SJCRH30 (cell line): ENCODE measurements at regions not wholly inside any gene's neighbourhood (a gene's known extent, or its start where the extent isn't known, plus 50 kb on each side); places are given as distances from the start of the nearest gene placed in this dataset.
"Not testable (repeated sequence)": the region's sequence is repeated elsewhere in the genome, so short reads cannot be mapped to it uniquely, and the experiment has no call there.

Experiments used
- DNase-seq, 2 experiments: peaks; one replicate each; pipeline ENCODE4 v3.0.0-alpha.2; 2015 to 2020
- H3K27ac ChIP-seq: fragments of 250-450 bp; sonication (Bioruptor Pico); 2 replicates; pipeline ENCODE4 v1.5.1; 2020; ENCODE audit warnings: mild to moderate bottlenecking, moderate library complexity
- H3K27me3 ChIP-seq: fragments of 250-450 bp; sonication (Bioruptor Pico); 2 replicates; pipeline ENCODE4 v1.5.1; 2020; ENCODE audit warnings: mild to moderate bottlenecking, moderate library complexity
- H3K36me3 ChIP-seq: fragments of 250-450 bp; sonication (Bioruptor Pico); 2 replicates; pipeline ENCODE4 v1.5.1; 2020; ENCODE audit warnings: mild to moderate bottlenecking, moderate library complexity
- H3K4me1 ChIP-seq: fragments of 250-450 bp; sonication (Bioruptor Pico); 2 replicates; pipeline ENCODE4 v1.5.1; 2020; ENCODE audit warnings: mild to moderate bottlenecking, moderate library complexity
- H3K4me3 ChIP-seq: fragments of 250-450 bp; sonication (Bioruptor Pico); 2 replicates; pipeline ENCODE4 v1.5.1; 2020; ENCODE audit warnings: mild to moderate bottlenecking, moderate library complexity
- H3K9me3 ChIP-seq: fragments of 250-450 bp; sonication (Bioruptor Pico); replicated peaks from 2 replicates; pipeline ENCODE4 v1.5.1; 2020; ENCODE audit warnings: mild to moderate bottlenecking, moderate library complexity

DNA sequence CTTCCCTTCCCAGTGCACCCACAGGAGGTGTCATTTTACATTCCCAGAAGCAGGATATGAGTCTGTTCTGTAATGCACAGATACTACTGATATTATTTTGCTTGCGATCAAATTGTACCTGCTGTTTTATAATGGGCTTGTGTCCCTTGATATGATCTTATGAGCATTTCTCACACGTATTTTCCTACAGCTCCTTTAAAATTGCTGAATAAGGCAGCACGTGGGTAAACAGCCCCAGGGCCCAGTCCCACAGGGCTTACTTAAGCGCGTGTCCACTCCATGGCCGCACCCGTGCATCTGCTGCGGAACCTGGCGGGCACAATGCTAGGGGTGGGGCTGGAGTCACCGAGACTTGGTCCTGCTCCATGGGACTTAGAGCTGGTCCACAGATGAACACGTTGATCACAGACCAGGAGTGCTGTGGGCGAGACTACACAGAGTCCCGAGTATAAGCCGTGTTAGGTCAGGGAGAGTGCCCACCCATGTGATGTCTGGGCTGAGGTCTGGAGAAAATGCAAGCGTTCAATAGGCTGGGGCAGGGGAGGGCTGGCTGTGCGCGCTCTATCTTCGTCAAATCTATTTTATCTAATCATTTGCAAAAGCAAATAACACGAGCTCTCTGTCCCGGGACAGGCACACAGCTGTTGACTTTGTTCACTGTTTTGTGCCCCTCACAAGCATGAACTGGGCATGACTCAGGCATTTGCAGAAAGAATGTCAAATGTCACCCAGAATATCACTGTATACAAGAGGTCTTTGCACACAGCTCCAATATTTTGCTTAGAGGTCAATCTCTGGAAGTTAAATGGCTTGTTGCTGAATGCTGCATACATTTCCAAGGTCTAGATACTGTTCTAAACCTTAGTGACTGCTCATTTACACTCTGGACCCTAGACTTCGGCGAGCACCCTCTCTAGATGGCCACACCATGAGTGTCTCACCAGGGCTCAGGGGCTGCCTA is 119.3 kb downstream of the CRYAA start:
- H3K4me1 ChIP-seq, result peaks cover 35% of the 10 kb centered on the region
- peak overlapping the region; percentile 87 for H3K27ac ChIP-seq
- H3K27me3 ChIP-seq, result no peaks in the 10 kb centered on the region
- no peaks in the 10 kb centered on the region for H3K36me3 ChIP-seq
- peak overlapping the region; percentile 8 for H3K4me3 ChIP-seq
- peak; percentile 72 to 75 for DNase-seq
- 0 out of 2 replicates have a peak, but pooled peaks cover 6% of the 10 kb centered on the region for H3K9me3 ChIP-seq

DNA sequence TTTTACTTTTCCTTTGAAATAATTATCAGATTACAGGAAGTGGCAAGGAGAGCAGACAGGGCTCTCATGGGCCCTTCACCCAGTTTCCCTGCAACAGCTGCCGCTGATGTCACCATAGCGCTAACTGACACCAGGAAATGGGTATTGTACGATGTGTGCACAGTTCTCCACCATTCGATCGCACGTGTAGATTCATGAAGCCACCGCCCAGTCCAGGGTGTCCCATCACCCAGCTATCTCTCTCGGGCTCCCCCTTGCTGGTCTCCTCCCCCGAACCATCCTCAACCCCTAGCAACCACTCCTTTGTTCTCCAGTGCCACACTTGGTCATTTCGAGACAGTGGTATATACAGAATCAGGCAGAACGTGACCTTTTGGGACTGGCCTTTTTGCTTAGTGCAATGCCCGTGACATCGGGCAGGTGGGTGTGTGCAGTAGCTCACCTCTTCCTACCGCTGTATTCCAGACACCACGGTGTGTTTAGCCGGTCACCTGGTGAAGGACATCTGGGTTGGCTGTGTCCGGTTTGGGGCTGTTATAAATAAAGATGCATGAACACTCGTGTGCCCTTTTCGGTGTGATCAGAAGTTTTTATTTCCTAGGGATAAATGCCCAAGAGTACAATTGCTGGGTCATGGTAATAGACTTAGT is 118.4 kb downstream of the CRYAA start:
- Histone ChIP-seq H3K4me3 (peak overlapping the region; percentile 8; the same call in 1 of the 2 replicates), H3K36me3 (no peaks in the 10 kb centered on the region), H3K4me1 (peaks cover 35% of the 10 kb centered on the region), H3K27ac (peak overlapping the region; percentile 87), H3K9me3 (0 out of 2 replicates have a peak, but pooled peaks cover 6% of the 10 kb centered on the region), H3K27me3 (no peaks in the 10 kb centered on the region)
- DNase-seq, result peak; percentile 91 to 94

DNA sequence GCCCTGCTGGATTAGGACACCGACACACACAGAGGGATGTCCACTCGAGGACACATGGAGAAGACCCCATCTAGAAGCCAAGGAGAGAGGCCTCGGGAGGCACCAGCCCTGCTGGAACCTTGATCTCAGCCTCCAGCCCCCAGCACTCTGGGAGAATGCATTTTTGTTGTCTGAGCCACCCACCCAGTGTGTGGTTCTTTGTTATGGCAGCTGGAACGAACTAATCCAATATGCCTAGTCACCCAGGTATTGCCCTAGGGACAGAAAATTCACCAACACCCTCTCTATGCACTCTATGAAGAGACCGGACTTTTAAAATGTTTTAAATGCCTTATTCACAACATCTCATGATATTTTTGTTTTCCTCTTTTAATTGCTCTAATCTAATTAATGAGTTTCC is 117.4 kb downstream of the CRYAA start:
- H3K4me1 ChIP-seq, result peaks cover 35% of the 10 kb centered on the region
- H3K27me3 ChIP-seq, result no peaks in the 10 kb centered on the region
- peak overlapping the region; percentile 87 for H3K27ac ChIP-seq
- peak; percentile 39 to 56 for DNase-seq
- H3K36me3 ChIP-seq, result no peaks in the 10 kb centered on the region
- 0 out of 2 replicates have a peak, but pooled peaks cover 6% of the 10 kb centered on the region for H3K9me3 ChIP-seq
- no peak overlapping the region for H3K4me3 ChIP-seq

DNA sequence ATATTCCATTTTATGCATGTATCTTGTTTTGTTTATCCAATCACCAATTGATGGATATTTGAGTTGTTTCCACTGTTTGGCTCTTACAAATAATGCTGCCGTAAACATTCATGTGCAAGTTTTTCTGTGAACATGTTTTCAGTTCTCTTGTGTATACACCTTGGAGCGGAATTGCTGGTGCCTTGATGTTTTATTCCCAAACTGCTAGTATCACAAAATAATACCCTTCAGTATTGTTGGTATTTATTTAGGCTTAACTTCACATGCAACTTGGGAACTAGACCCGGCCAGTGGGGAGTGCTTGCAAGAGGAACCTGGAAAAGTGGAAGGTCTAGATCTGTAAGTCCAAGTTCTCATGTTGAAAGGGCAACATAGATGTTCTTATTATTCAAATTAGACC is 115.9 kb downstream of the CRYAA start:
- Histone ChIP-seq H3K4me3 (no peak overlapping the region), H3K27ac (no peak overlapping the region)

DNA sequence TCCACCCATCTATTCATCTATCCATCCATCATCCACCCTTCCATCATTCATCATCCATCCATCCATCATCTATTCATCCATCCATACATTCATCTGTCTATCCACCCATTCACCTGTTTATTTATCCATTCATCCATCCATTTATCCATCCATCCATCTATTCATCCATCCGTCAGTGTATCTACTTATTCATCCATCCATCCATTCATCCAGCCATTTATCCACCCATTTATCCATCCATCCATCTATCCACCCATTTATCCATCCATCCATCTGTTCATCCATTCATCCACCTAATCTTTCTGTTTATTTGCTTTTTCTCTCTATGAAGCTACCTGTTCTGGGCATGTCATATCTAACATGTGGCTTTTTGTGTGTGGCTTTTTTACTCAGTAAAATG is 115.4 kb downstream of the CRYAA start:
- Histone ChIP-seq H3K36me3 (no peaks in the 10 kb centered on the region), H3K4me3 (no peak overlapping the region), H3K4me1 (peaks cover 26% of the 10 kb centered on the region), H3K27ac (no peak overlapping the region), H3K9me3 (0 out of 2 replicates have a peak, but pooled peaks cover 6% of the 10 kb centered on the region), H3K27me3 (no peaks in the 10 kb centered on the region)
- no peak for DNase-seq

More for the DNA sequence above, 115.9 kb downstream of the CRYAA start:
- Histone ChIP-seq H3K9me3 (0 out of 2 replicates have a peak, but pooled peaks cover 6% of the 10 kb centered on the region), H3K36me3 (no peaks in the 10 kb centered on the region), H3K4me1 (peaks cover 26% of the 10 kb centered on the region), H3K27me3 (no peaks in the 10 kb centered on the region)
- DNase-seq, result no peak

DNA sequence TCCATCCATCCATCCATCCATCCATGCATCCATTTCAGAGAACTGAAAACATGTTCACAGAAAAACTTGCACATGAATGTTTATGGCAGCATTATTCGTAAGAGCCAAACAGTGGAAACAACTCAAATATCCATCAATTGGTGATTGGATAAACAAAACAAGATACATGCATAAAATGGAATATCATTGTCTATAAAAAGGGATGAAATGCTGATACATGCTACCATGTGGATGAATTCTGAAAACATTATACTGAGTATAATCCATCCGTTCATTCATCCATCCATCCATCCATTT is 115.1 kb downstream of the CRYAA start:
- H3K27ac ChIP-seq, H3K27me3 ChIP-seq, H3K36me3 ChIP-seq, DNase-seq, H3K4me3 ChIP-seq, H3K9me3 ChIP-seq: not testable (repeated sequence)
- peaks cover 26% of the 10 kb centered on the region for H3K4me1 ChIP-seq

DNA sequence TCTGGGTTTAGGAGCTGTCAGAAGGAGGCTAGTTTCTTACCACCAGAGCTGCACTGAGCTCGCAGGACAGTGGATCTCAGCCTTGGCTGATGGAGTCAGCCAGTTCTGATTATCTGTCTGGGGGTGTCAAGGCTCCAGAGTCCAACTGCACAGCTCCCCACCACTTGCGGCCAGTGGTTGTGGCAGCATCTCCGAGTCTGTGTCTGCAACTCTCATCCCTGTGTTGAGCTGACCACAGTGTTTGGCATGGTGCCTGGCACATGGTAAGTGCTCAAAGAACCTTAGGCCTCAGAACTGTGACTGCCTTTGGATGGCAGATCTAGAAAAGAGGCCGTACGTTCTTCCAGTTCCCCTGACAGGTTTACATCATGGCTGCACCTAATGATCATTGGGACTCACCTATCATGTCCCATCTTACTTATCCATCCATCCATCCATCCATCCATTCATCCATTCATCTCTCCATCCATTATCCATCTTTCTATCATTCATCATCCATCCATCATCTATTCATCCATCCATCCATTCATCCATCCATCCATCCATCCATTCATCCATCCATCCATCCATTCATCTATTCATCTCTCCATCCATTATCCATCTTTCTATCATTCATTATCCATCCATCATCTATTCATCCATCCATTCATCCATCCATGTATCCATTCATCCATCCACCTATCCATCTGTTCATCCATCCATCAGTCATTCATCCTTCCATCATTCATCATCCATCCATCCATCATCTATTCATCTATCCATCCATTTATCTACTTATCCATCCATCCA is 114.5 kb downstream of the CRYAA start:
- Histone ChIP-seq H3K27ac (no peak overlapping the region), H3K4me3 (no peak overlapping the region), H3K9me3 (0 out of 2 replicates have a peak, but pooled peaks cover 6% of the 10 kb centered on the region), H3K27me3 (no peaks in the 10 kb centered on the region), H3K36me3 (no peaks in the 10 kb centered on the region), H3K4me1 (peaks cover 20% of the 10 kb centered on the region)
- DNase-seq, result no peak

DNA sequence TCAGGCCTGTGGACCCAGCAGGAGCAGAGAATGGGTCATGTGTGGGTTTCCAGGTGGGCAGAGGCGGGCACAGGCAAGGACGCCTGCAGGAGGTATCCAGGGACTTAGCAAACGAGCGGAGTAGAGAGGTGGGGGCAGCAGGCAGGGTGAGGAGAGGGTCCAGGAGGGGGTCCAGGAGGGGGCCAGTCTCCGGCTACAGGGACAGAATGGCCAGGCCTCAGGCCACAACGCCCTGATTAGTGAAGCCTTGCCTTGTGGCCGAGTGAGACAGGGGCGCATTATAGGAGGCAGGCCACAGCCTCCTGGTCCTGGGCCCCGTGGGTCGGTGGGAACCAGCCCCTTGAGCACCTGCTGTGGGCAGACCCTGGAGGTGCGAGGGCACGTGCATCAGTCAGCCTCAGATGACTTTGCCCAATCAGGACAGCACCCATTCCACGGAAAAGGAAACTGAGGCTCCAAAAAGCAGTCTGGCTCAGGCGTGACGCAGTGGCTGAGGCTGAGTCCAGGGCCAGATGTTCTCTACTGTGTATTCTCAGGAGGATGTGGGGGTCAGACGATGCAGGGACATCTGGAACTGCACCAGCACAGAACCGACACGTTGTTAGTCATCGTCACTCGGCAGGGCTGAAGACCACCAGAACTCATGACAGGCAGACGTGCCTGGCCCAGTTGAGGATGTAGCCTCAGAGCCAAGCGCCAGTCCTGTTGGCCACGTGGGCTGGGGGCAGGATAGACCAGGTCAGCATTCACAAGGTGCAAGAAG is 113.7 kb downstream of the CRYAA start:
- Histone ChIP-seq H3K27ac (no peak overlapping the region), H3K4me1 (peaks cover 14% of the 10 kb centered on the region), H3K36me3 (no peaks in the 10 kb centered on the region), H3K9me3 (0 out of 2 replicates have a peak, but pooled peaks cover 6% of the 10 kb centered on the region), H3K4me3 (no peak overlapping the region), H3K27me3 (no peaks in the 10 kb centered on the region)
- no peak for DNase-seq

DNA sequence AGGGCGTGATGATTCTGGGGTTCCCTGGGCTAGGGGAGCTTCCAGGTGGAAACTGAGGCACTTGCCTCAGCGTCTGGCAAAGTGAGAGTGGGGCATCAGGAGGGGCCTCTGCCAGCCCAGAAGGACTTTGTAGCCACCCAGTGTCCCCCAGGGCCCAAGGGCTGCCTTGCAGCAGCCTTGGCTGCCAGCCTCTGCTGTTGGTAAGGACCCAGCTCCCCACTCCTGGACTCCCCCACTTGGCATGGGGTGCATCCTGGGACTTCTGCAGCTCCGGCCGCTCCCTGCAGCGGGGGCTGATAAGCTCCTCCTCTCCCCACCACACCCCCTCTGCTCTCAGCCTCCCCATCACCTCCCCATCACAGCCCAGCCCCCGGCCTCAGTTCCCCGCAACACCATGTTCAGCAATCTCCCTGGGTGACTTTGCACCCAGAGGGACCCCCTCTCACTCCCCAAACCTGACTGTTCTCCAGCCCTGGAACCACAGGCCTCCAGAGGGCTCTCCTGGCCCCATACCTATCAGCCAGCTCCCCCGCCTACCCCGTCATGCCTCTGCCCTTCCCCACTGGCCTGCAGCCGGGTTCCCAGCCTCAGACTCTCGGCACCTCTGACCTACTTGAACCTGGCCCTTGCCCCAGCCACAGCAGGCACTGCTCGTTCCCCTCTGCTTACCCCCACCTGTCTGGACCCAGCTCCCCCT is 113.0 kb downstream of the CRYAA start:
- Histone ChIP-seq H3K27ac (no peak overlapping the region), H3K4me3 (no peak overlapping the region), H3K27me3 (no peaks in the 10 kb centered on the region), H3K36me3 (no peaks in the 10 kb centered on the region), H3K9me3 (0 out of 2 replicates have a peak, but pooled peaks cover 6% of the 10 kb centered on the region), H3K4me1 (peaks cover 8% of the 10 kb centered on the region)
- DNase-seq, result no peak

DNA sequence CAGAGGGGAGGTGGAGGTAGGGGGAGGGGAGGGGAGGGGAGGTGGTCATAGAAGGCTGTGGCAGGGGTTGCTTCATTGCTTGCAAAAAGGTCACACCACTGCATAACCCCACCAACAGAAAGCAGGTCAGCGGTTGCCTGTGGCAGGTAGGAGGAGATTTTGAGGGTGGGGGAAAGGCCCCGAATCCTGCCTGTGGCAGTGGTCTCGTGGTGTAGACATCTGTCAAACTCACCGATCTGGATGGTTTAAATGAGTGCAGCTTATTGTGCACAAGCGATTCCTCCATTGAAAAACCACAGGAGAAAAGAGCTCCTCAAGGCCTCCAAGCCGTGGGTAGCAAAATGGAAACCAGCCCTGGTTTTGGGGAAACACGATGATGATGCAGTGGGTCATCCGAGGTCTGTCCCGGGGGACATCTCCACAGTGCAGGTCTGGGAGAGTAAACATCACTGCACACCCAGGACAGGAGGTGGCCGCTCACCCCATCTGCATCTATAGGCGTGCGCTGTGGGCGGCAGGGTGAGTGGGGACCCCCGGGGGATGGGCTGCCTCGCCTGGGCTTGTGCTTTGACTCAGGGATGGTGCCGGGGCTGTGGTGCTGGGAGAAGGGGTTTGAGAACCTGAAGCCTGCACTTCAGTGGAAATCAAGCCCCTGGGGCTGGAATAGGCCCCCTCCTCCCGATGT is 112.3 kb downstream of the CRYAA start:
- Histone ChIP-seq H3K4me3 (no peak overlapping the region), H3K27ac (no peak overlapping the region), H3K36me3 (no peaks in the 10 kb centered on the region), H3K9me3 (0 out of 2 replicates have a peak, but pooled peaks cover 6% of the 10 kb centered on the region), H3K27me3 (no peaks in the 10 kb centered on the region), H3K4me1 (peaks cover under 1% of the 10 kb centered on the region)
- no peak for DNase-seq

DNA sequence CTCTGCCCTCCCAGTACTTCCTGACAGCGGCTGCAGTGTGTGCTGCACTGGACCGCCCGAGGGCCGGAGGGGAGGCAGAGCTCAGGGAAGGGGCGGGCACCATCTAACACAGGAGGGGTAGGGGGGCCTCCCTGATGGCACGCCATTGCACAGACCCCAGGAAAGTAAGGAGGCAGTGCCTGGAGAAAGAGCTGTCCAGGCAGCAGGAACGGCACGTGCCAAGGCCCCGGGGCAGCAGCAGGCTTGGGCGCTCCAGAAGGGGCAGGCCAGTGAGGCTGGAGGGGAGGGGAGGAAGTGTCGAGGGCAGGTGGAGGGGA is 110.7 kb downstream of the CRYAA start:
- Histone ChIP-seq H3K9me3 (0 out of 2 replicates have a peak, but pooled peaks cover 6% of the 10 kb centered on the region), H3K27ac (no peak overlapping the region), H3K4me1 (no peaks in the 10 kb centered on the region), H3K36me3 (no peaks in the 10 kb centered on the region), H3K27me3 (no peaks in the 10 kb centered on the region), H3K4me3 (no peak overlapping the region)
- no peak for DNase-seq

DNA sequence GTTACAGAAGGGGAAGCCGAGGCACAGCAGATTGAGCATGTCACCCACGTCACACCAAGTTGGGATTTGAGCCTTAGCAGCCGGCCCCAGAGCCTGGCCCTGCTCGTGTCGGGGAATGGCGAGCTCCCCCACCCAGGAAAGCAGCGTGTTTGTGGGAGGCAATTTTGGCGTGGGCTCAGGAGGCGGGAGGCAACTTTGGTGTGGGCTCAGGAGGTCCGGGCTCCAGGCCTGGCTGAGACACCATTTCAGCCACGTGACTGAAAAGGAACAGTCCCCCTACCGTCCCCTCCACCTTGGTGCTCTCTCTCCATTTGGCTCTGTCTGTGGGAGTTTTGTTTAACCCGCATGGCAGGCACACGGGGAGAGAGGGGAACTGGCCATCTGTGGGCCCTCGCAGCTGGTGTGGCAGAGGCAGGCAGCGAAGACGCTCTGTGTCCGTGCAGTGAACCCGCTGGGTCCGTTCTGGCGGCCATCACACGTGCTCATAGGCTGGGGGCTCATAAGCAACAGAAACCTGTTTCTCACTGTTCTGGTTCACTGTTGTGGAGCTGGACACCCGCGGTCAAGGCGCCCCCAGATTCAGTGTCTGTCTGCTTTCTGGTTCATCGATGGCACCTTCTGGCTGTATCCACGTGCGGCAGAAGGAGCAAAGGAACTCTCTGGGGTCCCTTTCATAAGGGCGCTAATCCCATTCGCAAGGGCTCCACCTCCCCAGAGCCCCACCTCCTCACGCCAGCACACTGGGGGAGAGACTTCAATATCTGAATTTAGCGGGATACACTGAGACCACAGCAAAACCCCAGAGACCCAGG is 110.2 kb downstream of the CRYAA start:
- no peaks in the 10 kb centered on the region for H3K36me3 ChIP-seq
- DNase-seq, result no peak
- H3K4me1 ChIP-seq, result no peaks in the 10 kb centered on the region
- 0 out of 2 replicates have a peak, but pooled peaks cover 4% of the 10 kb centered on the region for H3K9me3 ChIP-seq
- H3K4me3 ChIP-seq, result no peak overlapping the region
- no peak overlapping the region for H3K27ac ChIP-seq
- H3K27me3 ChIP-seq, result no peaks in the 10 kb centered on the region

DNA sequence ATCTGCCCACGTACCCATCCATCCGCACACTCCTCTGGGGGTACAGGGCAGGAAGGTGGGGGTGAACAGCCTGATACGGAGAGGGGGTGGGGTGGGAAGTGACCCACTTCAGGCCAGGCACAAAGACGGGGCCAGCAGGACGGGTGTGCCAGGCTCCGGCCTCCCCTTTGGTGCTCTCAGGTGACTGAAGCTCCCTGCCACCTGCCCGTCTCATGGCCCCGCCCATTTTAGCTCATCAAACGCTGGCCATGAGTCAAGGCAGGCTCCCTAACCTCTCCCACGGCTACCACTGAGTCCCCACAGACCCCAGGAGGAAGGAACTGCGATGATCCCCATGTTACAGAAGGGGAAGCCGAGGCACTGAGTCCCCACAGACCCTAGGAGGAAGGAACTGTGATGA is 109.6 kb downstream of the CRYAA start:
- Histone ChIP-seq H3K36me3 (no peaks in the 10 kb centered on the region), H3K4me3 (no peak overlapping the region), H3K9me3 (no peaks in the 10 kb centered on the region), H3K4me1 (no peaks in the 10 kb centered on the region), H3K27ac (no peak overlapping the region), H3K27me3 (no peaks in the 10 kb centered on the region)
- no peak for DNase-seq
